Tibial nerve (tissue), 4 donors: ENCODE measurements at regions not wholly inside any gene's neighbourhood (a gene's known extent, or its start where the extent isn't known, plus 50 kb on each side); places are given as distances from the start of the nearest gene placed in this dataset.

Experiments used
- DNase-seq, 2 donors: peaks; one replicate each; pipeline ENCODE4 v3.0.0-alpha.2; 2019; ENCODE audit warnings: low spot score in 2 of 2
- H3K27ac ChIP-seq, 4 donors: fragments of 200-600 bp; sonication (generic) in 3 of 4; one replicate each; pipeline ENCODE4 v1.5.1; 2017 to 2019; ENCODE audit warnings: mild to moderate bottlenecking in 1 of 4
- H3K27me3 ChIP-seq, 2 donors: fragments of 200-600 bp; sonication (generic) in 1 of 2; one replicate each; pipeline versions ENCODE4 v1.5.1 to v1.6.0; 2017 to 2019
- H3K36me3 ChIP-seq, 3 donors: fragments of 200-600 bp; sonication (generic); one replicate each; pipeline ENCODE4 v1.5.1; 2018 to 2019
- H3K4me1 ChIP-seq, 4 donors: fragments of 200-600 bp; sonication (generic) in 3 of 4; one replicate each; pipeline ENCODE4 v1.5.1; 2017 to 2019
- H3K4me3 ChIP-seq, 4 donors: fragments of 200-600 bp; sonication (generic) in 3 of 4; one replicate each; pipeline ENCODE4 v1.5.1; 2017 to 2019; ENCODE audit warnings: mild to moderate bottlenecking in 1 of 4, moderate library complexity in 1 of 4
- H3K9me3 ChIP-seq, 4 donors: fragments of 200-600 bp; sonication (generic) in 3 of 4; one replicate each; pipeline ENCODE4 v1.5.1; 2017 to 2019
- EP300 ChIP-seq, 2 donors: sonication (generic); formaldehyde crosslinking; IDR thresholded peaks; one replicate each; pipeline ENCODE4 v1.6.1; 2017; ENCODE audit warnings: antibody characterized with exemption in 2 of 2, mild to moderate bottlenecking in 1 of 2
- POLR2A ChIP-seq, 2 donors: fragments of 450-650 bp; IDR thresholded peaks; one replicate each; pipeline ENCODE4 v1.6.1; 2017; ENCODE audit warnings: antibody characterized with exemption in 2 of 2, mild to moderate bottlenecking in 2 of 2, moderate library complexity in 2 of 2
- WGBS, 2 donors: methylation state at CpG; one replicate each; pipeline ENCODE4 v1.1.5; 2018; 5-methylcytosine and 5-hydroxymethylcytosine counted together
- TF ChIP-seq, protein P1 (sequence below), 5 experiments: fragments of 200-600 bp in 3 of 5; fragments of 450-650 bp in 2 of 5; sonication (generic) in 3 of 5; IDR thresholded peaks; one replicate each; pipeline ENCODE4 v1.5.1; 2016 to 2019; ENCODE audit warnings: antibody characterized with exemption in 5 of 5, mild to moderate bottlenecking in 3 of 5, moderate library complexity in 2 of 5

DNA sequence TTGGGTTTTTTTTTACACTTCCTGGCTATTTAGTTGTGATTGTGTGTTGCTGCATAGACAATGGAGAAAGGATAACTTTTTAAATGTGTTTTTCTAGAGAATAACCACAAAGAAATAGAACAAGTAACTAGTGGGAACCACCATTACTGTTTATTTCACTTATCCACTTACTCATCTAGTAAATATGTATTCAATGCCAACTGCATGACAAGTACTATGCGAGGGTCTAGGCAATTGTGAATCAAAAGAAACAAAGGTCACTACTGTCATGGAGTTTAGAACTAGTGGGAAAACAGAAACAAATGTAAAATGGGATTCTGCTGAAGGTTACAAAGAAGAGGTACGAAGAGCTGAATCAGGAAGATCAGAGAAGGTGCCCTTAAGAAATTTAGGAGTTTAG lies 600.9 kb upstream of the ROBO2 start:
- WGBS, 2 donors: 25 to 58% methylated on average over 2 of the region's 2 CpGs
- H3K27me3 ChIP-seq: no peaks in the 10 kb centered on the region

DNA sequence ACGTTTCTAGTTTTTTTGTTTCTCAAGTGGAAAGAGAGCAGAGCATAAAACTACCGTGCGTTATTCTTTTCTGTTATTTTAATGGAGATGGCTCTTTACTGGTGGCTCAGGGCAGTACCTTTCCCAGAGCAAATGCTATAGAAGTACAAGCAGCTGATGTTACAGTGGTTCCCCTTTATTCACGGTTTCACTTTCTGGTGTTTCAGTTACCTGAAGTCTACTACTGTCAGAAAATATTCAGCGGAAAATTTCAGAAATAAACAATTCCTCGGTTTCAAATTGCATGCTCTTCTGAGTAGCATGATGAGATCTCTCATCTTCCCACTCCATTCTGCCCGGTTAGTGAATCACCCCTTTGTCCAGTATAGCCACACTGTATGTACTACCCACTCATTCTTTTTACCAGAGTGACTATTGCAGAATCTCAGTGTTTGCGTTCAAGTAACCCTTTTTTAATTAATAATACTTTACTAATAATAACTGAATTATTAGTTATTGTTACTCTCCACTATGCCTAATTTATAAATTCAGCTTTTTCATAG lies 597.5 kb upstream of the ROBO2 start:
- Histone ChIP-seq H3K36me3 (no peaks in the 10 kb centered on the region), H3K9me3 (no peaks in the 10 kb centered on the region), H3K27ac (no peak overlapping the region), H3K4me1 (no peaks in the 10 kb centered on the region), H3K27me3 (no peaks in the 10 kb centered on the region), H3K4me3 (no peak overlapping the region)
- no peak for DNase-seq
- WGBS, 2 donors: 59% methylated on average over 8 of the region's 8 CpGs
- TF ChIP-seq, protein P1, sequence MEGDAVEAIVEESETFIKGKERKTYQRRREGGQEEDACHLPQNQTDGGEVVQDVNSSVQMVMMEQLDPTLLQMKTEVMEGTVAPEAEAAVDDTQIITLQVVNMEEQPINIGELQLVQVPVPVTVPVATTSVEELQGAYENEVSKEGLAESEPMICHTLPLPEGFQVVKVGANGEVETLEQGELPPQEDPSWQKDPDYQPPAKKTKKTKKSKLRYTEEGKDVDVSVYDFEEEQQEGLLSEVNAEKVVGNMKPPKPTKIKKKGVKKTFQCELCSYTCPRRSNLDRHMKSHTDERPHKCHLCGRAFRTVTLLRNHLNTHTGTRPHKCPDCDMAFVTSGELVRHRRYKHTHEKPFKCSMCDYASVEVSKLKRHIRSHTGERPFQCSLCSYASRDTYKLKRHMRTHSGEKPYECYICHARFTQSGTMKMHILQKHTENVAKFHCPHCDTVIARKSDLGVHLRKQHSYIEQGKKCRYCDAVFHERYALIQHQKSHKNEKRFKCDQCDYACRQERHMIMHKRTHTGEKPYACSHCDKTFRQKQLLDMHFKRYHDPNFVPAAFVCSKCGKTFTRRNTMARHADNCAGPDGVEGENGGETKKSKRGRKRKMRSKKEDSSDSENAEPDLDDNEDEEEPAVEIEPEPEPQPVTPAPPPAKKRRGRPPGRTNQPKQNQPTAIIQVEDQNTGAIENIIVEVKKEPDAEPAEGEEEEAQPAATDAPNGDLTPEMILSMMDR (IDR thresholded peaks at IDR 0.05): no peak
- no peak for TF ChIP-seq POLR2A (IDR thresholded peaks at IDR 0.05)
- TF ChIP-seq EP300 (IDR thresholded peaks at IDR 0.05): no peak

More for the DNA sequence above, 600.9 kb upstream of the ROBO2 start:
- TF ChIP-seq, protein P1 (IDR thresholded peaks at IDR 0.05): no peak
- TF ChIP-seq POLR2A (IDR thresholded peaks at IDR 0.05) (no peak), EP300 (IDR thresholded peaks at IDR 0.05) (no peak)
- H3K4me1 ChIP-seq: no peaks in the 10 kb centered on the region
- H3K4me3 ChIP-seq: no peak overlapping the region
- H3K9me3 ChIP-seq: no peaks in the 10 kb centered on the region
- no peaks in the 10 kb centered on the region for H3K36me3 ChIP-seq
- H3K27ac ChIP-seq: no peak overlapping the region
- DNase-seq: no peak

DNA sequence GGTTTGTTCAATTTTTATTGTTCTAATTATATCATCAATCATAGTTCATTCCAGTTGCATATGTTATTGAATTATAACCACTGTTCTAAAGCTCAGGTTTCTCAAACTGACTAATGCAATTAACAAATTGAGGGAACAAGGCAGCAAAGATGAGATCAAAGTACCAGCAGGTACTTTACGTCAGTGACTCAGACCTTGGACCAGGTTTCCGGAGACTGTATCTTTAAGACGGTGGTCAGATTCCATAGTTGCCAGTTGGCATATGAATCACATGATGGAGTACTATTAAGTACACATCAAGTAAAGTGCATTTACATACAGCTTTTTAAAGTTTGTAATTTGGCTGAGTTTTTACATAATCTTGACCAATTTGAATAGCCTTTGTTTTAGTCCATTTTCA lies 583.6 kb upstream of the ROBO2 start:
- no peak overlapping the region for H3K4me3 ChIP-seq
- H3K27ac ChIP-seq: no peak overlapping the region
- peaks cover 0 to 12% (median 0%) of the 10 kb centered on the region in 4 donors for H3K9me3 ChIP-seq
- no peaks in the 10 kb centered on the region for H3K27me3 ChIP-seq
- WGBS, 2 donors: 94 to 95% methylated on average over 3 of the region's 3 CpGs
- TF ChIP-seq, protein P1 (IDR thresholded peaks at IDR 0.05): no peak
- TF ChIP-seq EP300 (IDR thresholded peaks at IDR 0.05) (no peak), POLR2A (IDR thresholded peaks at IDR 0.05) (no peak)
- H3K36me3 ChIP-seq: no peaks in the 10 kb centered on the region
- no peaks in the 10 kb centered on the region for H3K4me1 ChIP-seq
- DNase-seq: no peak

DNA sequence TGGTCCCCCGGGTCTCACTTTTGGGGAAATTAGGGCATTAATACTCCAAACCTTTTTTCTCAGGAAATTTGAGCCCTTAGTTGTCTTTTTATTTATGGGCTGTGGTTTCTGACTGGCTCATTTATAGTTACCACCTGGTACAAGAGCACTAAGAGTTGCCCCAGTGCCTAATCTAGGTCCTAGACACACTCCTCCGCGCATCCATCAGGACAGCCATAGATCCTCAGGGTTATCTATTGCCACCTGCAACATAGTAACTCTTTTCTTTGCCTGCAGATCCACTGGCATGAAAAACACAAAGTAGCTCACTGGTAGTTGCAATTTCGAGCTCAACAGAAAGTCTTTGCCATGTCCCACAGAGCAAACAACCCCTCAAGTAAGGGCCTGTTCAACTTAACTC lies 576.4 kb upstream of the ROBO2 start:
- no peaks in the 10 kb centered on the region for H3K27me3 ChIP-seq
- H3K27ac ChIP-seq: no peak overlapping the region
- no peaks in the 10 kb centered on the region for H3K4me1 ChIP-seq
- no peak for DNase-seq
- no peaks in the 10 kb centered on the region for H3K9me3 ChIP-seq
- H3K4me3 ChIP-seq: no peak overlapping the region
- WGBS, 2 donors: 85 to 91% methylated on average over 4 of the region's 4 CpGs
- TF ChIP-seq POLR2A (IDR thresholded peaks at IDR 0.05) (no peak), EP300 (IDR thresholded peaks at IDR 0.05) (no peak)
- TF ChIP-seq, protein P1 (IDR thresholded peaks at IDR 0.05): no peak
- H3K36me3 ChIP-seq: no peaks in the 10 kb centered on the region

DNA sequence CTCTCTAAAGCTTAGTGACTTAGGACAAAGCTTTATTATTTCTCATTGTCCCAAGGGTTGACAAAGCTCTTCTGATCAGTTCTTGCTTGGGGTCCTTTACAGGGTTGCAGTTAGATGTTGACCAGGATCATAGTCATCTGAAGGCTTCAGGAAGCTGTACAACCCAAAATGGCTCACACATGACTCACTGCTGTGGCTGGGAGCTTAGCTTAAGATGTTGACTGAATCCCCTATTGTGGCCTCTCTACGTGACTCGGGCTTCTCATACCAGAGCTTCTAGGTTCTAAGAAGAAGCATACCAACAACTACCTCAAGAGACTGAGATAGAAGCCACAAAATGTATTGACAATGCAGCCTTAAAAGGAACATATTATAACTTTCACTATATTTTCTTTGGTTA lies 569.6 kb upstream of the ROBO2 start:
- H3K27me3 ChIP-seq: no peaks in the 10 kb centered on the region
- TF ChIP-seq POLR2A (IDR thresholded peaks at IDR 0.05): no peak
- TF ChIP-seq, protein P1 (IDR thresholded peaks at IDR 0.05): no peak
- TF ChIP-seq EP300 (IDR thresholded peaks at IDR 0.05): no peak
- no peaks in the 10 kb centered on the region for H3K9me3 ChIP-seq
- no peak overlapping the region for H3K4me3 ChIP-seq
- 75 to 86% methylated on average over 2 of the region's 2 CpGs for WGBS, 2 donors
- H3K4me1 ChIP-seq: no peaks in the 10 kb centered on the region
- no peaks in the 10 kb centered on the region for H3K36me3 ChIP-seq
- no peak for DNase-seq
- H3K27ac ChIP-seq: no peak overlapping the region
